Stimulated activated CD4-positive, alpha-beta T cell treated with anti-CD3 and anti-CD28 coated beads, Interleukin-12 subunit alpha, Interleukin-12 subunit beta, amount 100 ng/mL, for 24 hours (primary cell): ENCODE measurements at regions not wholly inside any gene's neighbourhood (a gene's known extent, or its start where the extent isn't known, plus 50 kb on each side); places are given as distances from the start of the nearest gene placed in this dataset.
"Not testable (repeated sequence)": the region's sequence is repeated elsewhere in the genome, so short reads cannot be mapped to it uniquely, and the experiment has no call there.

Source experiments
- DNase-seq, 2 experiments: peaks; one replicate each; pipeline ENCODE4 v3.0.0-alpha.2; 2020; ENCODE audit warnings: low read depth in 2 of 2

DNA sequence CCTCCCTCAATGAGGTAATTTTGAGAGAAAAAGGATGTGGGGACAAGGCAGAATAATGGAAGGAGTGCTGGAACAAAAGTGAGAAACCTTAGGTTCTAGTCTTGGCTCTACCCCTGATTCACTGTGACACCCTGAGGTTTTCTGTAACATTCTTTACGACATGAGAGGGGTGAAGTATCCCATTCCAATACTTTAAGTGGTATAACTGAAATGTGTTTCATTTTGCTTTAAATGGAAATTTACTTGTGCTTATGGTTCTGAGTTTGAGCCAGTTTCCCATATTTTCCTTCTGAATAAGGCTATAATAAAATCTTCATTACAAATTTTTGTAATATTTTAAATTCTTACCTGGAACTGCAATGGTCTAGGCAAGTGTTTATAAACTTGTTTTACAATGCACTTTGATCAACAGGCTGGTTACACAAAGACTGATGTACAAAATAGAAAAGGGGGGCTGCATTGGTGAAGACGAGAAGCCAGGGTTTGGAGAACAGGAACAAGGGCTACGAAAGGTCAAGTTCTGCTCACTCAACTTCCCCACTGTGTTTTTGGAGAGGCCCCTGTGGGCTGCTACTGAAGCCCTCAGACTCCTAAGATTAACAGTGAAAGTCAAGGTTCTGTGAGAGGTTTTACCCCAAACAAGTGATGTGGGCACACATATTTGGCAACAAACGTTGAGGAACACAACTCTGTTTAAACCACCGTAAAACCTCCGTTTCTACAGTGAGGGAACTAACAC lies 171.9 kb upstream of the ELL2 start:
- no peak for DNase-seq

- DNase-seq = no peak
Measured at GRCh38 chr5:96129276-96129675, 167.6 kb upstream of the ELL2 start.

GRCh38 chr5:96128204-96128864 lies 166.7 kb upstream of the ELL2 start:
- no peak for DNase-seq

DNA sequence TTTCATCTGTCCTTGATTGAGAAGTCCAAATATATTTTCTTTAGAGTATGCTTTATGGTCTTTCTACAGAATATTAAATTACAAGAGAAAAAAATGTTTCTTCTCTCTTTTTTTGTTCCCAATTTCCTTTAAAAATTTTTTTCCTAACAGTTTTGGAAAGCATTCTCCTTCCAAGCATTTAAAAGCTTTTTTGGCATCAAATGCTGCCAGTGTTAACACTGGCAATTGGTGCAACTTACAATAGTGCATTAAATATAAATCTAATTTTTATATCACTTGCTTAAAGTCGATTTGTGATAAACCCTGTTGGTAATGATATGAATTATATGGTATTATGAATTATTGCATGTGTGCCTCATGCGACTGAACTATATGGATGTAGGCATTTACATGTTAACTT lies 165.9 kb upstream of the ELL2 start:
- DNase-seq = no peak

DNA sequence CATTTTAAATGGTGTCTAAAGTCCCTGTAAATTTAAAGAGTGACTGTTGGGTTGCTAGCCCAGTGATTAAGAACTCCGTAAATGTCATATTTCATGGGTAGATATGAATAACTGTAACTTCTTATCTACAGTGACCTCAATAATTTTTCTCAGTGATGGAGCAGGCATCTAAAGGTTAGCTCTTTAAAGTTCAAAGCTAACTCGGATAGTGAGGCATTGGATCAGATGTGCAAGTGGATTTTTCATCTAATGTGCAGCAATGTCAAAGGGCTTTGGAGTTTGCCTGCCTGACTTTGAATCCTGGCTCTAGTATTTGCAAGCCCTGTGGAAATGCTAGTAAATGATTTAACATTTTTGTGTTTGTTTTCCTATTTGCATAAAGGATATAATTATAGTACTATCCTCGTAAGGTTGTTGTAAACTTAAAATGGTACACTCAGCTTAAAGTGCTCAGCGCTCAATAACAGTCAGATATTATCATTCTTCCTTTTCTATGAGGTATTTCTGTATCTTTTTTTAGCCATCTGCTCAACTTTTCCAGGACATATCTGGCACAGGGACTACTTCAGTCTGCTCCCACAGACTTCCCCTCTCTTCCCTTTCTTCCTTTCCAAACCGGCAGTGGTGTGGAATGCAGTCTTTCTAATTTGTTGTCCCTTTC lies 163.7 kb upstream of the ELL2 start:
- no peak for DNase-seq

GRCh38 chr5:96124589-96124988 lies 162.9 kb upstream of the ELL2 start:
- no peak for DNase-seq

GRCh38 chr5:96123418-96123817 lies 161.8 kb upstream of the ELL2 start:
- no peak for DNase-seq

DNA sequence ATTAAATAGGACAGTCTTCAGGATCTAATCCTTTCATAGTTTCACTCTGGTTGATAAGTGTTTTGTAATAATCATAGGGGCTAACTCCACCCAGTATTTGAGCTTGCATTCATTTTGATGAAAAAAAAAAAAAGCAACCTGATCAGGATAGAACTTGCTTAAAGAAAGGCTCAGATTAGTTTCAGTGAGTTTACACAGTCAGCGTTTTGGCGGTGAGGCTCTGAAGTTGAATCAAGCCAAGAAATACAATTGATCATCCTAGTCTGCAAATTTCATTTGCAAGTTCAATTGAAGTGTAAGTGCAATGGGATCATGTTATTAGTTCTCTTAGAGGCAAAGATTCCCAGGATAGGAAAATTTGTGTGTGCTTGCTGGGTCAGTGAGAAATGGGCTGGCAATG lies 159.7 kb upstream of the ELL2 start:
- DNase-seq = no peak

- DNase-seq = no peak
Measured at GRCh38 chr5:96120120-96120519, 158.5 kb upstream of the ELL2 start.

DNA sequence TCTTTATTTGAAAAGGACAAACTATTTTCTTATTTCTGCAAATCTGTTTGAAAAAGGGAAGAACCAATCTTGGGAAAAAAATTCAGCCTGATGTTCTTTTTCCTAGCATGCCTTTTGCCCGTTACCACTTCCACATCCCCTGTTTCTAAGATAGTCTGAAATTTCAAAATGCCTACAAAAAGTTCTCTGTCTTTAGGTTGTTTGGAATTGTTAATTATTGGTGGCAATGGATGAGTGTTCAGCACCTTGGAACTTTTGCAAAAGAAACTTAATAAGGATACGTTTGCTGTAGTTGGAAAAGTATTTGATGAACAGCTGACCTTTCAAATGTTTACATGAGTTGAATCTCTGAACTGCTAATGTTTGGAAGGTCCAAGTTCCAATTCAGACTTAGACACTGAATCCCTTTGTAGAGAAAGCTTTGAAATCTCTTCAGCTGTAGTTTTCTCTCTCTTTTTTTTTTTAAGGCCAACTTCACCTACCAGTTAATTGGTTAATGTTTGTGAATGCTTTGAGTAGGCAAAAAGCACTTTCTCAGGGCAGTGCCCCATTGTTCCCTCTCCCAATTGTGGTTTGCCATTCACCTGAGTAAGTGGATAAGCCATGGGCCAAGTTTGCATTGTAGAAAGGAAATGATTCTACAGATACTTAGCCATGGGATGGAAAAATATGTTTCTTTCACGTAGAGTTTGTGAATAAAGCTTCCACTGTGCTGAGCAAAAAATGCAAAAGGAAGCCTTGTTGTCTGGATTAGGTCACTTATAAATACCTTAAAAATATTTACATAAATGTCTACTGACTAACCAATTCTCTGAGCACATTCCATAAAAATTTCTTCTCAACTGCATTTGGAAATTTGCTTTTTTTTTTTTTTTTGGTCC lies 156.4 kb upstream of the ELL2 start:
- no peak for DNase-seq

GRCh38 chr5:96115147-96115807 lies 153.6 kb upstream of the ELL2 start:
- no peak for DNase-seq

GRCh38 chr5:96114736-96115135 lies 153.1 kb upstream of the ELL2 start:
- no peak for DNase-seq

DNA sequence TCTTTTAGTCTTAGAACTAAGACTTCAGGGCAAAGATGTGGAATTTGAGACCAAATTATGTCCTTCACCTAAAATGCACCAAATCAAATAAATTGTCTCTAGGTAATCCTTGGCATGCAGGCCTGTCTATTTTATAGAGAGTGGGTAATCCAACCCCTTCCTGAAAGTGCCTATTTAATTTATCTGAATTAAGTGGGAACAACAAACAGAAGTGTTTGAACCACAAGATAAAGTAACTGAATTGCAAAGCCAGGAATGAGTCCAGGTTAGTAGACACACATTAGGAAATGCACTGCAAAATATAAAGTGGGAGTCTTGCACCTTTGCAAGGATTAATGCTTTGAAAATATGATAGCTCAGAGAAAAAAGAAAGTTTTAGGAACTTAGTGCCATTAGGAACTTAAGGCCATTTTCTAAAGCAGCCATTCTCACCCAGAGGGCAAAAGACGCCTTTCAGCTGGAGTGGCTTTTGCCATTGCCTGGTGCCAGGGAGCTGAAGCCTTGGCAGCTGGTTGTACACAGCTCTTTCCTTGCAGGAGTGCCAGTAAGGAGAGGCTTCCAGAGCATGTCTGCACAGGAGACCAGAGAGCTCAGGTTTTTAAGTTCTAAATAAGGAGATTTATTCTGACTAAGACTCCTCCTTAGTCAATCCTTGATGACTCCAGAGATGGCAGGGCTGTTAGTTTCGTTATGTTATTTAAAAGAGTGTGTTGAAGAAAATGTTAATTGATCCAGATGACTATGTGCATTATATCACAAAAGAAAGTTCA lies 151.7 kb upstream of the ELL2 start:
- DNase-seq = no peak

GRCh38 chr5:96112703-96113102 lies 151.1 kb upstream of the ELL2 start:
- no peak for DNase-seq

DNA sequence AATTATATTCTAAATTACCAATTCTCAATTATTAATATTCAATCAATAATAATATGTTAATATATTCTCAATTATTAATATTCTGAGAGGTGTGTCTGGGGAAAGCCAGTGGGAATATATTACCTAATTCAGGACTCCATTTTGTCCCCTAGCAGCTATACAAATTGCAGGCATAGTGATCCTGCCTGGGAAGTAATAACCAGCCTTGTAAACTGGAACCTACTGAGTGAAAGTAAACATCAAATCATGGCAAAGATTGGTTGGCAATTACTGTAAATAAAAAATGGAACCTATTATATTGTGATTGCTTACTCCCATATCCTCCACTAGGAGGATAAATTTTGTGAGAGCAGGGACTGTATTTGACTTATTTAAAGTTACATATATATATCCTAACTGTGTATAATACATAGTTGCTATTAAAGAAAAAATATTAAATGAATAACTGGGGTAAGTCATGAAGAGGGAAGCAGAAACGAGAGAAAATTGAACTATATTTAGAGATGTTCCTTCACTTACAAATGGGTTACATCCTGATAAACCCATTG lies 150.5 kb upstream of the ELL2 start:
- no peak for DNase-seq

GRCh38 chr5:96111080-96111756 lies 149.6 kb upstream of the ELL2 start:
- DNase-seq = no peak

DNA sequence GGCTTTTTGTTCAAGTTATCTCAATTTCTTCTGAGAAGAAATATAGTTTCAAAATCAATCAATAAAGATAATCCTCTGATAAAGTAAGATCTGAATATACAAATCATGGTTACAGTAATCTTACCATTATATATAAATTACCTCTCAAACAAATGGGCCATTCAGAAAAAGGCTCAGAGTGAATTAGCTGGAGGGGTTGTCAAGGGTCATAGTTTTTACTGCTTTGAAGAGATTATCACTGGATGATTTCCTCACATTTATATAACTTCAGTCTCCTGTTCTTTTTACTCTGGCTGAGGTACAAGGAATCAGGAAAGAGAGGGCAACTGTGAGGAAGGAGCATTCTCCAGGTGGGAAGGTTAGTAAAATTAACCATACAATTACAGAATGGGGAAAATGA lies 148.6 kb upstream of the ELL2 start:
- no peak for DNase-seq

DNA sequence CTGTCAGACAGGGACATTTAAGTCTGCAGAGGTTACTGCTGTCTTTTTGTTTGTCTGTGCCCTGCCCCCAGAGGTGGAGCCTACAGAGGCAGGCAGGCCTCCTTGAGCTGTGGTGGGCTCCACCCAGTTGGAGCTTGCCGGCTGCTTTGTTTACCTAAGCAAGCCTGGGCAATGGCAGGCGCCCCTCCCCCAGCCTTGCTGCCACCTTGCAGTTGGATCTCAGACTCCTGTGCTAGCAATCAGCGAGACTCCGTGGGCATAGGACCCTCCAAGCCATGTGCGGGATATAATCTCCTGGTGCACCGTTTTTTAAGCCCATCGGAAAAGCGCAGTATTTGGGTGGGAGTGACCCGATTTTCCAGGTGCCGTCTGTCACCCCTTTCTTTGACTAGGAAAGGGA lies 147.0 kb upstream of the ELL2 start:
- not testable (repeated sequence) for DNase-seq

- not testable (repeated sequence) for DNase-seq
Measured at GRCh38 chr5:96103829-96104228, 142.2 kb upstream of the ELL2 start.
